Muscle of leg (tissue), 3 donors: ENCODE measurements at regions not wholly inside any gene's neighbourhood (a gene's known extent, or its start where the extent isn't known, plus 50 kb on each side); places are given as distances from the start of the nearest gene placed in this dataset.
"Not testable (repeated sequence)": the region's sequence is repeated elsewhere in the genome, so short reads cannot be mapped to it uniquely, and the experiment has no call there.

Experiments used
- DNase-seq: peaks from one replicate; pipeline ENCODE4 v3.0.0; 2013
- H3K27ac ChIP-seq: one replicate; pipeline ENCODE4 v1.5.1; 2013; ENCODE audit warnings: mild to moderate bottlenecking, low read length, control low read depth
- H3K27me3 ChIP-seq: one replicate; pipeline ENCODE4 v1.6.1; 2013; ENCODE audit warnings: low read length; ENCODE audit not compliant: control insufficient read depth, insufficient read depth
- H3K36me3 ChIP-seq: one replicate; pipeline ENCODE4 v1.6.1; 2013; ENCODE audit warnings: low read length; ENCODE audit not compliant: control insufficient read depth, insufficient read depth
- H3K4me1 ChIP-seq: one replicate; pipeline ENCODE4 v1.6.1; 2013; ENCODE audit warnings: low read length; ENCODE audit not compliant: control insufficient read depth, insufficient read depth
- H3K4me3 ChIP-seq: one replicate; pipeline ENCODE4 v1.5.1; 2013; ENCODE audit warnings: low read length, control low read depth
- H3K9me3 ChIP-seq: replicated peaks from 2 replicates; pipeline ENCODE4 v1.6.1; 2013; ENCODE audit warnings: low read depth, low read length; ENCODE audit not compliant: control insufficient read depth
- WGBS: methylation state at CpG from one replicate; pipeline ENCODE4 v1.1.5; 2013; ENCODE audit warnings: missing lambda C conversion rate; ENCODE audit not compliant: insufficient coverage; 5-methylcytosine and 5-hydroxymethylcytosine counted together

DNA sequence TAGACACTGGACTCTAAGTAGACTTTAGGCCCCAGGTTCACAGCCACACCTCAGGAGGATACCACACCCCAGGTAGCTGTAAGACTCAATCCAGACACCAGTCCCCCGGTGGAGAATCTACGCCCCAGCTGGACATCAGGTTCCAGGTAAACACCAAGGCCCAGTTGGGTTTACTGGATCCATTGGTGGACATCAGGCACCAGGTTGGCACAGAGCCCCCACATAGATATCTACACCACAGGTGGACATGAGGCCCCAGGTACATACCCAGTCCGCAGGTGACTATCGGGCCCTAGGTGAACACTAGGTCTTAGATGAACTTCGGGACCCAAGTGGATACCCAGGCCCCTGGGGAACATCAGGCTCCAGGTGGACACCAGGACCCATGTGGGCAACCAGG, 58.9 kb upstream of the SEPTIN5 start:
- no peaks in the 10 kb centered on the region for H3K36me3 ChIP-seq
- WGBS: 73% methylated on average over 3 of the region's 5 CpGs
- DNase-seq: no peak

DNA sequence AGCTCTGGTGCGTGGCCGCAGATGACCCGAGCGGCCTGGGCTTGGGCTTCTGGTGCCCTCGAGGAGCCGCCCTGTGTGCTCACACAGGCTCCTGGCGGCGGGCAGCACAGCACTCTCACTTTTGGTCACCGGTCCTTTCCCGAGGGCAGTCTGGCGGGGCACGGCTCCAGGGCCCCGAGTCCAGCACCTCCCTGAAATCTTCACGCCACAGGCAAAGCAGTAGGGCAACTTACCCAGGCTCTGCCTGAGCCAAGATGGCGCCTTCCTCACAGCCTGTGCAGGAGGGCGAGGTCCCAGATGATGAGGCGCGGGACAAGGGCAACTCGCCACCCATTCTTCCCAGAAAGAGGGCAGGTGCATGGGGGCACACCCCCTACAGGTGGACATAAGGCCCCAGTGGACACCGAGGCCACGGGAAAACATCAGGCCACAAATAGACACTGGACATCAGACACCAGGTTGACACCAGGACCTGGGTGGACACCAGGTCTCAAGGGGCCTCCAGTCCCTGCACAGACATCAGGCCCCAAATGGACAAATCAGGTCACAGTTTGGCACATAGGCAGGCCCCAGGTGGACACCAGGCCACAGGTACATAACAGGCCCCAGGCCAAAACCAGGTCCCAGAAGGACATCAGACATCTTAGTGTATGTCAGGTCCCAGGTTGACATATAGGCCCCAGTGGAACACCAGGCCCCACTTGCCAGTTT, 57.6 kb upstream of the SEPTIN5 start:
- no peak overlapping the region for H3K27ac ChIP-seq
- H3K4me1 ChIP-seq: no peaks in the 10 kb centered on the region
- H3K36me3 ChIP-seq: no peaks in the 10 kb centered on the region
- 87% methylated on average over 19 of the region's 21 CpGs for WGBS
- DNase-seq: no peak
- H3K9me3 ChIP-seq: no peaks in the 10 kb centered on the region
- no peaks in the 10 kb centered on the region for H3K27me3 ChIP-seq
- no peak overlapping the region for H3K4me3 ChIP-seq

More for the DNA sequence above, 58.9 kb upstream of the SEPTIN5 start:
- Histone ChIP-seq H3K27ac (no peak overlapping the region), H3K9me3 (no peaks in the 10 kb centered on the region), H3K4me1 (no peaks in the 10 kb centered on the region), H3K27me3 (no peaks in the 10 kb centered on the region), H3K4me3 (no peak overlapping the region)

DNA sequence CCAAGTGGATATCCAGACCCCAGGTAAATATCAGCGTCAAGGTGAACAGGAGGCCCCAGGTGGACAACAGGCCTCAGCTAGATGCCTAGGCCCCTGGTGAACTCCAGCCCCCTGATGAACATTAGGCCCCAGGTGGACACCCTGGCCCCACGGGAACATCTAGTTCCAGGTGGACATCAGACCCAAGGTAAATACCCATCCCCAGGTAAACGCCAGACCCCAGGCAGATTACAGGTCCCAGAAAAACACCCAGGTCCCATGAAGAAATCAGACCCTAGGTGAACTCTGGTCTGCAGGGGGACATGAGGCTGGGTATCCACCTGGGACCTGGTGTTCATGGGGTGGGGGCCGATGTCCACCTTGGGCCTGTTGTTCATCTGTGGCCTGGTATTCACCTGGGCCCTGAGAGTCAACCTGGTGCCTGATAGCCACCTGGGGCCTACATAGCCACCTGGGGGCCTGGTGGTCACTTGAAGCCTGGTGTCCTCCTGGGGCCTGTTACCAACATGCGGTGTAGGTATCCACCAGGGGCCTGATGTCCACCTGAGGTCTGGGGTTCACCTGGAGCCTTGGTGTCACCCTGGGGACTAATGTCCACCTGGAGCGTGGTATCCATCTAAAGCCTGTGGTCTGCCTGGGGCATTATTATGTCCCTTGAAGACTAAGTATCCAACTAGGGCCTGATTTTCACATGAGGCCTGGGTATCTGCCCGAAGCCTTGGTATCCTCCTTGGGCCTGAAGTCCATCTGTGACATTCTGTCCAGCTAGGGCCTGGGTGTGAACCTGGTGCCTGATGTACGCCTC, 56.8 kb upstream of the SEPTIN5 start:
- H3K9me3 ChIP-seq: no peaks in the 10 kb centered on the region
- no peaks in the 10 kb centered on the region for H3K36me3 ChIP-seq
- H3K27me3 ChIP-seq: no peaks in the 10 kb centered on the region
- 97% methylated on average over 6 of the region's 8 CpGs for WGBS
- no peak overlapping the region for H3K27ac ChIP-seq
- DNase-seq: no peak
- H3K4me1 ChIP-seq: no peaks in the 10 kb centered on the region
- no peak overlapping the region for H3K4me3 ChIP-seq

DNA sequence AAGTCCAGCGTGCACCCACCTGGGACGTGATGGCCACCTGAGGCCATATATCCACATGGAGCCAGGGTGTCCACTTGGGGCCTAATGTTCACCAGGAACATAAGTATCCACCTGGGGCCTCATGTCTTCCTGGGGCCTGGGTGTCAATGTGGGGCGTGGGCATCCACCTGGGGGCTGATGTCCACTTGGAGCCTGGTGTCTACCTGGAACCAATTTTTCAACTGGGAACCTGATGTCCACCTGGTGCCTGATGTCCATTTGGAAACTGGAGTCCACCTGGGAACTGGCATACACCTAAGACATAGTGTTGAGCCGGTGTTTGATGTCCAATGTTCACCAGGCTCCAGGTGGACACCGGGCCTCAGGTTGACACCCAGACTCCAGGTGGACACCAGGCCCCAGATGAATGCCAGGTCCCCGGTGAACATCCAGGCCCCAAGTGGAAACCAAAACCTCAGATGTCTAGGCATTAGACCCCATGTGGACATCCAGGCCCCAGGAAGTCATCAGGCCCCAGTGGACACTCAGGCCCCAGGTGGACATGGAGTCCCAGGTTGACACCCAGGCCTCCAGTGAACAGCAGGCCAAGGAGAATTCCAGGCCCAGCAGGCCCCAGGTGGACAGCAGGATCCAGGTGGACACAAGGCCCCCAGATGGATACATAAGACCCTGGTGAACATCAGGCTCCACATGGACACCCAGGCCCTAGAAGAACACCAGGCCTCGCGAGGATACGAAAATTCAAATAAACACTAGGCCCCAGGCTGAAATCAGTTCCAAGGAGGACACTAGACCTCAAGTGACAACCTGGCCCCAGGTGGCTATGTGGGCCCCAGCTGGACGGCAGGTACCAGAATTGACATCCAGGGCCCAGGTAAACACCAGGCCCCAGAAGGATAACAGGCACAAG, 56.0 kb upstream of the SEPTIN5 start:
- DNase-seq: no peak
- no peak overlapping the region for H3K4me3 ChIP-seq
- no peak overlapping the region for H3K27ac ChIP-seq
- peaks cover 5% of the 10 kb centered on the region for H3K4me1 ChIP-seq
- WGBS: 97% methylated on average over 10 of the region's 10 CpGs
- H3K9me3 ChIP-seq: no peaks in the 10 kb centered on the region
- no peaks in the 10 kb centered on the region for H3K27me3 ChIP-seq
- H3K36me3 ChIP-seq: no peaks in the 10 kb centered on the region

DNA sequence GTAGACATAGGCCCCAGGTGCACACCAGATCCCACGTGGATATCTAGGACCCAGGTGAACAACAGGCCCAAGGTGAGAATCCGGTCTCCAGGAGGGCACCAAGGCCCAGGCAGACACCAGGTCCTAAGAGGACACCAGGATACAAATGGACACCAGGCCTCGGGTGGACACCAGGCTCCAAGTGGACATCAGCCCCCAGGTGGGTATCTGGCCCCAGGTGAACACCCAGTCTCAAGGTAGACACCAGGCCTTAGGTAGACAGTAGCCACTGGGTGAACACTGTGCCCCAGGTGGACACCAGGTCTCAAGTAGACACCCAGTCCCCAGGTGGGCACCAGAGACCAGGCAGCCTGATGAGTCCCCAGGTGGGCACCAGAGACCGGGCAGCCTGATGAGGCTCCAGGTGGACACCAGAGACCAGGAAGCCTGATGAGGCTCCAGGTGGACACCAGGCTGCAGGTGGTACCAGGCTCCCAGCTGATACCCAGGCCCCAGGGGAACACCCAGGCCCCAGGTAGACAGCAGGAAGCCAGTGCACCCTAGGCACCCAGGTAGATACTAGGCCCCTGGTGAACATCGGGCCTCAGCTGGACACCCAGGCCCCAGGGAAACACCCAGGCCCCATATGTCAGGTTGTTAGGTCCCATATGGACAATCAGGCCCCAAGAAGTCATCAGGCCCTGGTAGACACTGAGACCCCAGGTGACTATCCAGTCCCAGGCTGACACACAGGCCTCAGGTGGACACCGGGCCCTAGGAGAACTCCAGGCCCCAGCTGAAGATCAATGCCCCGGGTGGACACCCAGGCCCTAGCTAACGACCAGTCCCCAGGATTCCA, 55.1 kb upstream of the SEPTIN5 start:
- DNase-seq: no peak
- 98% methylated on average over 8 of the region's 8 CpGs for WGBS
- H3K36me3 ChIP-seq: no peaks in the 10 kb centered on the region
- no peak overlapping the region for H3K4me3 ChIP-seq
- no peaks in the 10 kb centered on the region for H3K9me3 ChIP-seq
- H3K27ac ChIP-seq: no peak overlapping the region
- H3K4me1 ChIP-seq: peaks cover 13% of the 10 kb centered on the region
- H3K27me3 ChIP-seq: no peaks in the 10 kb centered on the region

DNA sequence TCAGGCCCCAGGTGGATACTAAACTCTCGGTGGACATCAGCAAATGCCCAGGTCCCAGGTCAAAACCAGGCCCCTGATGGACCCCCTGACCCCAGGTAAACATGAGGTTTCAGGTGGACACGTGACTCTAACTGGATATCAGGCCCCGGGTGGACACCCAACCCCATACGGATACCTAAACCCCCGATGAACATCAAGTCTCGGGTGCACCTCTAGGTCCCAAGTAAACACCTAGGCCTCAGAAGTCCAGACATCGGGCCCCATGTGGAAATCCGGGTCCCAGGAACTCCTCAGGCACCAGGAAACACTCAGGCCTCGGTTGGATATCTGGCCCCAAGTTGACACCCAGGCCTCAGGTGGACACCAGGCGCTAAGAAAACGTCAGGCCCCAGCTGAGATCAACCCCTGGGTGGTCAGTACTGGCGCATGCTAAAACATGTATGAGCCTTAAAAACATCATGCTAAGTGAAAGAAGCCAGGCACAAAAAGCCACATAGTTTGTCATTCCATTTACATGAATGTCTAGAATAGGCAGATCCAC, 54.4 kb upstream of the SEPTIN5 start:
- H3K9me3 ChIP-seq: no peaks in the 10 kb centered on the region
- H3K4me3 ChIP-seq: no peak overlapping the region
- DNase-seq: no peak
- H3K4me1 ChIP-seq: peaks cover 18% of the 10 kb centered on the region
- H3K36me3 ChIP-seq: no peaks in the 10 kb centered on the region
- H3K27me3 ChIP-seq: no peaks in the 10 kb centered on the region
- no peak overlapping the region for H3K27ac ChIP-seq
- WGBS: 94% methylated on average over 11 of the region's 12 CpGs

DNA sequence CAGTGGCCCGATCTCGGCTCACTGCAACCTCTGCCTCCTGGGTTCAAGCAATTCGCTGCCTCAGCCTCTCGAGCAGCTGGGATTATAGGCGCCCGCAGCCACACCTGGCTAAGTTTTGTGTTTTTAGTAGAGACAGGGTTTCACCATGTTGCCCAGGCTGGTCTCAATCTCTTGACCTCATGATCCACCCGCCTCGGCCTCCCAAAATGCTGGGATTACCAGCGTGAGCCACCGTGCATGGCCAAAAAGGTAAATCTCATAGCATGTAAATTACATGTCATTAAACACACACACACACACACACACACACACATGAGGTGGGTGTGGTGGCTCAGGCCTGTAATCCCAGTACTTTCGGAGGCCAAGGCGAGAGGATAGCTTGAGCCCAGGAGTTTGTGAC, 53.7 kb upstream of the SEPTIN5 start:
- H3K4me3 ChIP-seq, H3K36me3 ChIP-seq, H3K27ac ChIP-seq, H3K27me3 ChIP-seq, DNase-seq, H3K9me3 ChIP-seq: not testable (repeated sequence)
- H3K4me1 ChIP-seq: peaks cover 25% of the 10 kb centered on the region
- 97% methylated on average over 6 of the region's 12 CpGs for WGBS

DNA sequence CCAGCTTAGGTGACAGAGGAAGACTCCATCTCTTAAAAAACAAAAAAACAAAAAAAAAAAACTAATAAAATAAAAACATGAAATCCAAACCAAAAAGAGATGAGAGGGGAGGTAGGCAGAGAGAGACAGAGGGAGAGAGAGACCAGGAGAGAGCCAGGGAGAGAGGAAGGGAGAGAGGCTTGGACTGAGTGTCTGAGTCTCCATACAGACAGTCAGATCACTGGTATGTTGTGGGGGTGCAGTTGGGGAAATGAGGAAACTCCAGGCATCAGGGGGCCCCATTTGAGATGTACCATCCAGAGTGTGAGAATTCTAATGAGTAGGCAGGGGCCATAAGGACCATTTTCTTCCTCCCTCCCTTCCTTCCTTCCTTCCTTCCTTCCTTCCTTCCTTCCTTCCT, 53.1 kb upstream of the SEPTIN5 start:
- Histone ChIP-seq H3K36me3 (no peaks in the 10 kb centered on the region), H3K9me3 (no peaks in the 10 kb centered on the region), H3K4me1 (peaks cover 30% of the 10 kb centered on the region), H3K27ac (no peak overlapping the region), H3K4me3 (no peak overlapping the region), H3K27me3 (no peaks in the 10 kb centered on the region)
- DNase-seq: no peak

DNA sequence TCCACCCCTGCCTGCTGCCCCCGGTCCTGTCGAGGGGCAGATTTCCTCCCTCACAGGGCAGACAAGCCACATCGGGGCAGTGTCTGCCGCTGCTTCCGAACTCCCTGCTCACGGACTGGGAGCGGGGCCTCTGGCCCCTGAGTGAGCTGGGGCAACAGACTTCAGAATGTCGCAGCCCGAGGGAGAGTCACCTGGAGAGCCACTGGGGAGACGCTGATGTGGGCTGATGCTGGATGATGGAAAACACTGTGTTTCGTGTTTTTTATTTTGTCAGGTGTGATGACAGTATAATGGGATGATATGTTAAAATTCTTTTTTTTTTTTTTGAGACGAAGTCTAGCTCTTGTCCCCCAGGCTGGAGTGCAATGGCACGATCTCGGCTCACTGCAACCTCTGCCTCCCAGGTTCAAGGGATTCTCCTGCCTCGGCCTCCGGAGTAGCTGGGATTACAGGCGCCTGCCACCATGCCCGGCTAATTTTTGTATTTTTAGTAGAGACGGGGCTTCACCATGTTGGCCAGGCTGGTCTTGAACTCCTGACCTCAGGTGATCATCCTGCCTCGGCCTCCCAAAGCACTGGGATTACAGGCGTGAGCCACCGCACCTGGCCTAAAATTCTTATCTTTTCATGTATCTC, 52.1 kb upstream of the SEPTIN5 start:
- H3K4me3 ChIP-seq, H3K27ac ChIP-seq, H3K9me3 ChIP-seq, H3K36me3 ChIP-seq, DNase-seq, H3K27me3 ChIP-seq: not testable (repeated sequence)
- WGBS: 61% methylated on average over 10 of the region's 22 CpGs
- peaks cover 40% of the 10 kb centered on the region for H3K4me1 ChIP-seq
